ENCODE measurements at regions not wholly inside any gene's neighbourhood (a gene's known extent, or its start where the extent isn't known, plus 50 kb on each side); places are given as distances from the start of the nearest gene placed in this dataset.
"Not testable (repeated sequence)": the region's sequence is repeated elsewhere in the genome, so short reads cannot be mapped to it uniquely, and the experiment has no call there.

GRCh38 chrX:44765556-44765955 is 78.3 kb upstream of the DUSP21 start:
- no peak for DNase-seq (ENCODE audit: low read depth, low spot score)
- no peak overlapping the region for H3K4me3 ChIP-seq (ENCODE audit: low read depth, low read length)
- TF ChIP-seq CTCF (IDR thresholded peaks at IDR 0.05; ENCODE audit: insufficient read depth, low read length, missing control alignments), result no peak
- ChIA-PET POLR2A (no interaction called here), CTCF (no interaction called here)

GRCh38 chrX:44747969-44748368 is 95.9 kb upstream of the DUSP21 start:
- ChIA-PET POLR2A (no interaction called here), CTCF (no interaction called here)
- no peak for DNase-seq (ENCODE audit: low read depth, low spot score)
- no peak for TF ChIP-seq CTCF (IDR thresholded peaks at IDR 0.05; ENCODE audit: insufficient read depth, low read length, missing control alignments)
- no peak overlapping the region for H3K4me3 ChIP-seq (ENCODE audit: low read depth, low read length)

GRCh38 chrX:44747317-44747716 is 96.5 kb upstream of the DUSP21 start:
- CTCF ChIA-PET, result no interaction called here
- POLR2A ChIA-PET, result no interaction called here
- no peak for DNase-seq (ENCODE audit: low read depth, low spot score)
- no peak overlapping the region for H3K4me3 ChIP-seq (ENCODE audit: low read depth, low read length)
- TF ChIP-seq CTCF (IDR thresholded peaks at IDR 0.05; ENCODE audit: insufficient read depth, low read length, missing control alignments), result no peak

- POLR2A ChIA-PET, result no interaction called here
- TF ChIP-seq CTCF (IDR thresholded peaks at IDR 0.05; ENCODE audit: insufficient read depth, low read length, missing control alignments), result no peak
- no peak for DNase-seq (ENCODE audit: low read depth, low spot score)
- no peak overlapping the region for H3K4me3 ChIP-seq (ENCODE audit: low read depth, low read length)
- CTCF ChIA-PET, result no interaction called here
These were observed 99.0 kb upstream of the DUSP21 start for GRCh38 chrX:44744799-44745198.

- no peak for TF ChIP-seq CTCF (IDR thresholded peaks at IDR 0.05; ENCODE audit: insufficient read depth, low read length, missing control alignments)
- no peak overlapping the region for H3K4me3 ChIP-seq (ENCODE audit: low read depth, low read length)
- ChIA-PET CTCF (no interaction called here), POLR2A (no interaction called here)
- no peak for DNase-seq (ENCODE audit: low read depth, low spot score)
These were observed 101.2 kb upstream of the DUSP21 start for GRCh38 chrX:44742480-44743155.

- POLR2A ChIA-PET; H3K4me3 ChIP-seq (ENCODE audit: low read depth, low read length); DNase-seq (ENCODE audit: low read depth, low spot score); CTCF ChIA-PET: not testable (repeated sequence)
These were observed 102.0 kb upstream of the DUSP21 start for GRCh38 chrX:44741859-44742258.

- POLR2A ChIA-PET; H3K4me3 ChIP-seq (ENCODE audit: low read depth, low read length); DNase-seq (ENCODE audit: low read depth, low spot score); CTCF ChIA-PET: not testable (repeated sequence)
These were observed 102.4 kb upstream of the DUSP21 start for GRCh38 chrX:44741458-44741857.

All from AG04449 (cell line).